ENCODE measurements at regions not wholly inside any gene's neighbourhood (a gene's known extent, or its start where the extent isn't known, plus 50 kb on each side); places are given as distances from the start of the nearest gene placed in this dataset.

DNA sequence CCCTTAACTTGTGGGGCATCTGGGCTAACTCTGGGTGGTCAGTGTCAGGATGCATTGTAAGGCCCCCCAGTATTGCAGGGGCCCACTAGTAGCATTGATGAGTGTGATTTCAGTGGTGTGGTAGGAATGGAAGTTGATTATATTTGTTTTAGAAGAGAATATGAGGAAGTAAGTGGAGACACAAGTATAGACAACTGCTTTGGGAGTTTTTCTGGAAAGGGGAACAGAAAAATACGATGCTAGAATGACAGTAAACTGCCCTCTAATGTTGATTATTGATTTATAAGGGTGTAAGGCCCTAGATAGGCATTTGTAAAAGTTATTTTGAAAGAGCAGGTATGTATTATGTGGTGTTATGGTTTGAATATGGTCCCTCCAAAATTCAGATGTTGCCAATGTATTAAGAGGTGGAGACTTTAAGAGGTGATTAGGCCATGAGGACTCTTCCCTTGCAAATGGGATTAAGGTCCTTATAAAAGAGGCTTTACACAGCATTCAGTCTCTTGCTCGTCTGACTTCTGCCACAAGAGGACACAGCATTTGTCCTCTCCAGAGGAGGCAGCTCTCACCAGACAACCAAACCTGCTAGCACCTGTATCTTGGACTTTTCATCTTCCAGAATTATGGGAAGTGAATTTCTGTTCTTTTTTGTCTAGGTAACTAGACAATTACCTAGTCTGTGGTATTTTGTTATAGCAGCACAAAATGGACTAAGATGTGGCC is 135.9 kb upstream of the DTNBP1 start:
- Histone ChIP-seq H3K36me3 (ENCODE audit: control insufficient read depth, low read length) (no peaks in the 10 kb centered on the region), H3K9me3 (ENCODE audit: control insufficient read depth, insufficient read depth, low read length) (no peaks in the 10 kb centered on the region), H3K79me2 (ENCODE audit: control insufficient read depth, low read length) (no peaks in the 10 kb centered on the region), H3K4me2 (ENCODE audit: low read length) (no peak overlapping the region), H3K9me2 (replicated peaks; ENCODE audit: control insufficient read depth, low read length) (no peaks in the 10 kb centered on the region), H3K27ac (ENCODE audit: low read depth, low read length) (no peak overlapping the region), H4K20me1 (ENCODE audit: control insufficient read depth, insufficient read depth, low read depth, low read length) (no peaks in the 10 kb centered on the region), H3K4me3 (ENCODE audit: low read length) (no peak overlapping the region), H3K27me3 (ENCODE audit: control insufficient read depth, low read length) (no peaks in the 10 kb centered on the region), H3K4me1 (ENCODE audit: control insufficient read depth, low read length) (no peaks in the 10 kb centered on the region), H3F3A (ENCODE audit: control insufficient read depth, insufficient read depth) (no peaks in the 10 kb centered on the region)
- no peak for TF ChIP-seq EZH2phosphoT487 (IDR thresholded peaks at IDR 0.05; ENCODE audit: borderline replicate concordance, low read length)
- TF ChIP-seq, protein P1, sequence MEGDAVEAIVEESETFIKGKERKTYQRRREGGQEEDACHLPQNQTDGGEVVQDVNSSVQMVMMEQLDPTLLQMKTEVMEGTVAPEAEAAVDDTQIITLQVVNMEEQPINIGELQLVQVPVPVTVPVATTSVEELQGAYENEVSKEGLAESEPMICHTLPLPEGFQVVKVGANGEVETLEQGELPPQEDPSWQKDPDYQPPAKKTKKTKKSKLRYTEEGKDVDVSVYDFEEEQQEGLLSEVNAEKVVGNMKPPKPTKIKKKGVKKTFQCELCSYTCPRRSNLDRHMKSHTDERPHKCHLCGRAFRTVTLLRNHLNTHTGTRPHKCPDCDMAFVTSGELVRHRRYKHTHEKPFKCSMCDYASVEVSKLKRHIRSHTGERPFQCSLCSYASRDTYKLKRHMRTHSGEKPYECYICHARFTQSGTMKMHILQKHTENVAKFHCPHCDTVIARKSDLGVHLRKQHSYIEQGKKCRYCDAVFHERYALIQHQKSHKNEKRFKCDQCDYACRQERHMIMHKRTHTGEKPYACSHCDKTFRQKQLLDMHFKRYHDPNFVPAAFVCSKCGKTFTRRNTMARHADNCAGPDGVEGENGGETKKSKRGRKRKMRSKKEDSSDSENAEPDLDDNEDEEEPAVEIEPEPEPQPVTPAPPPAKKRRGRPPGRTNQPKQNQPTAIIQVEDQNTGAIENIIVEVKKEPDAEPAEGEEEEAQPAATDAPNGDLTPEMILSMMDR (IDR thresholded peaks at IDR 0.05; ENCODE audit: low read depth, low read length, poor library complexity, severe bottlenecking) = no peak

- Histone ChIP-seq H3K36me3 (ENCODE audit: control insufficient read depth, low read length) (no peaks in the 10 kb centered on the region), H3F3A (ENCODE audit: control insufficient read depth, insufficient read depth) (no peaks in the 10 kb centered on the region), H3K4me1 (ENCODE audit: control insufficient read depth, low read length) (no peaks in the 10 kb centered on the region), H3K4me3 (ENCODE audit: low read length) (no peak overlapping the region), H3K9me3 (ENCODE audit: control insufficient read depth, insufficient read depth, low read length) (no peaks in the 10 kb centered on the region), H3K27ac (ENCODE audit: low read depth, low read length) (no peak overlapping the region), H3K27me3 (ENCODE audit: control insufficient read depth, low read length) (no peaks in the 10 kb centered on the region), H3K79me2 (ENCODE audit: control insufficient read depth, low read length) (no peaks in the 10 kb centered on the region), H3K9me2 (replicated peaks; ENCODE audit: control insufficient read depth, low read length) (no peaks in the 10 kb centered on the region), H4K20me1 (ENCODE audit: control insufficient read depth, insufficient read depth, low read depth, low read length) (no peaks in the 10 kb centered on the region), H3K4me2 (ENCODE audit: low read length) (no peak overlapping the region)
- TF ChIP-seq, protein P1 (IDR thresholded peaks at IDR 0.05; ENCODE audit: low read depth, low read length, poor library complexity, severe bottlenecking) = no peak
- no peak for TF ChIP-seq EZH2phosphoT487 (IDR thresholded peaks at IDR 0.05; ENCODE audit: borderline replicate concordance, low read length)
Measured at GRCh38 chr6:15796844-15797243, 134.0 kb upstream of the DTNBP1 start.

DNA sequence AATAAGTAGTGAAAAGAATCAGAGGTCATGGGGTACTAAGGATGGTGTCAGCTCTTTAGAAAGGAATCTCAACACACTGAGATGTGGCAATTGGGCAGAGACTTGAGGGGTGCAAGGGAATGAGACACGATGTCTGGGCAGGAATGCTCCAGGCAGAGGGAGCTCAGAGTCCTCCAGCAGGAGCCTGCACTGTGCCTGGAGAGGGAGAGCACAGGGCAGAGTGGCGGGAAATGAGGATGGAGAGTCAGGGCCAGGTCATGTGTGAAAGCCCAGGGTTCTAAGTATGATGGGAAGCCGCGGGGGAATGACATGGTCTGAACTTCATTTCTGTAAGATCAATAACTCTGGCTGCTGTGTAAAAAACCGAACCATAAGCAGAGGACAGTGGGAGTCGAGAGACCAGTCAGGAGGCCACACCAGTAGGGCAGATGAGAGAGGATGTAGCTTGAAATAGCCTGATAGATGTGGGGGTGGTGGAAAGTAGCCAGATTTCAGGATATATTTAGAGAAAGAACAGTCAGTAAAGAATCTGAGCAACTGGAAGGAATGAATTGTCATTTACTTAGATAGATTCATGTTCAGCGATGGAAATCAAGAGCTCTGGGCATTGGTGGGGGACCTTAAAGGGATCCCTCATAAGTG is 133.4 kb upstream of the DTNBP1 start:
- no peaks in the 10 kb centered on the region for H3F3A ChIP-seq (ENCODE audit: control insufficient read depth, insufficient read depth)
- no peaks in the 10 kb centered on the region for H3K4me1 ChIP-seq (ENCODE audit: control insufficient read depth, low read length)
- no peak for TF ChIP-seq EZH2phosphoT487 (IDR thresholded peaks at IDR 0.05; ENCODE audit: borderline replicate concordance, low read length)
- H3K9me2 ChIP-seq (replicated peaks; ENCODE audit: control insufficient read depth, low read length) = no peaks in the 10 kb centered on the region
- no peak overlapping the region for H3K4me3 ChIP-seq (ENCODE audit: low read length)
- no peak overlapping the region for H3K27ac ChIP-seq (ENCODE audit: low read depth, low read length)
- H3K27me3 ChIP-seq (ENCODE audit: control insufficient read depth, low read length) = no peaks in the 10 kb centered on the region
- no peak overlapping the region for H3K4me2 ChIP-seq (ENCODE audit: low read length)
- no peaks in the 10 kb centered on the region for H3K36me3 ChIP-seq (ENCODE audit: control insufficient read depth, low read length)
- no peaks in the 10 kb centered on the region for H4K20me1 ChIP-seq (ENCODE audit: control insufficient read depth, insufficient read depth, low read depth, low read length)
- no peaks in the 10 kb centered on the region for H3K79me2 ChIP-seq (ENCODE audit: control insufficient read depth, low read length)
- no peaks in the 10 kb centered on the region for H3K9me3 ChIP-seq (ENCODE audit: control insufficient read depth, insufficient read depth, low read length)

DNA sequence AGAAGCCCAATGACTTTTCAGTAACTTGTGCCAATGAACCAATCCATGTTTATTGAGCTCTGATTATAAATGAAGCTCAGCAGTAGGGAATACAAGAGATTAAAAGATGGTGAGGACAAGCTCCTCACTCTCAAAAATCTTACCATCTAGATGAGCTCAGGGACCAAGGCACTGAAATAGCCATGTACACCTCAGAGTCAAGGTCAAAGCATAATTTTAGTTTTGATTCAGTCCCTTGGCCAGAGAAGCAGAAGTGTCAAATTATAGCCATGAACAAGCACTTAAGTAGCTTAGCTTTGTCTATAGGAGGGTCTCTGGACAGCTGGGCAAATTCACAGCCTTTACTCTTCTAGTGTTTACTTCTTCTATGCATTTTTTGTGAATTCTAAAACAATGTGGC is 131.0 kb upstream of the DTNBP1 start:
- H3K9me2 ChIP-seq (replicated peaks; ENCODE audit: control insufficient read depth, low read length) = no peaks in the 10 kb centered on the region
- H4K20me1 ChIP-seq (ENCODE audit: control insufficient read depth, insufficient read depth, low read depth, low read length) = no peaks in the 10 kb centered on the region
- no peak overlapping the region for H3K4me3 ChIP-seq (ENCODE audit: low read length)
- H3K27me3 ChIP-seq (ENCODE audit: control insufficient read depth, low read length) = no peaks in the 10 kb centered on the region
- no peaks in the 10 kb centered on the region for H3K4me1 ChIP-seq (ENCODE audit: control insufficient read depth, low read length)
- H3K4me2 ChIP-seq (ENCODE audit: low read length) = no peak overlapping the region
- TF ChIP-seq, protein P1 (IDR thresholded peaks at IDR 0.05; ENCODE audit: low read depth, low read length, poor library complexity, severe bottlenecking) = no peak
- TF ChIP-seq EZH2phosphoT487 (IDR thresholded peaks at IDR 0.05; ENCODE audit: borderline replicate concordance, low read length) = no peak
- no peaks in the 10 kb centered on the region for H3K36me3 ChIP-seq (ENCODE audit: control insufficient read depth, low read length)
- H3K9me3 ChIP-seq (ENCODE audit: control insufficient read depth, insufficient read depth, low read length) = no peaks in the 10 kb centered on the region
- H3K79me2 ChIP-seq (ENCODE audit: control insufficient read depth, low read length) = no peaks in the 10 kb centered on the region
- no peak overlapping the region for H3K27ac ChIP-seq (ENCODE audit: low read depth, low read length)
- H3F3A ChIP-seq (ENCODE audit: control insufficient read depth, insufficient read depth) = no peaks in the 10 kb centered on the region

Data from DOHH2 (cell line).